SK-N-MC (cell line): ENCODE measurements at regions not wholly inside any gene's neighbourhood (a gene's known extent, or its start where the extent isn't known, plus 50 kb on each side); places are given as distances from the start of the nearest gene placed in this dataset.

Experiments used
- EZH2 ChIP-seq: fragments of 200-600 bp; sonication (generic); IDR thresholded peaks from one replicate; pipeline ENCODE4 v1.6.1; 2017; ENCODE audit warnings: antibody characterized with exemption
- POLR2AphosphoS5 ChIP-seq: IDR thresholded peaks from 2 replicates; pipeline ENCODE4 v1.6.1; 2012; ENCODE audit warnings: mild to moderate bottlenecking, low read depth, low read length, borderline replicate concordance

- TF ChIP-seq EZH2 (no peak), POLR2AphosphoS5 (no peak)
Measured at GRCh38 chr11:43164831-43165230, 147.0 kb upstream of the API5 start.
